ENCODE measurements at regions not wholly inside any gene's neighbourhood (a gene's known extent, or its start where the extent isn't known, plus 50 kb on each side); places are given as distances from the start of the nearest gene placed in this dataset.
A peak's percentile ranks its signal among the peaks of the same experiment; 100 is the strongest.

DNA sequence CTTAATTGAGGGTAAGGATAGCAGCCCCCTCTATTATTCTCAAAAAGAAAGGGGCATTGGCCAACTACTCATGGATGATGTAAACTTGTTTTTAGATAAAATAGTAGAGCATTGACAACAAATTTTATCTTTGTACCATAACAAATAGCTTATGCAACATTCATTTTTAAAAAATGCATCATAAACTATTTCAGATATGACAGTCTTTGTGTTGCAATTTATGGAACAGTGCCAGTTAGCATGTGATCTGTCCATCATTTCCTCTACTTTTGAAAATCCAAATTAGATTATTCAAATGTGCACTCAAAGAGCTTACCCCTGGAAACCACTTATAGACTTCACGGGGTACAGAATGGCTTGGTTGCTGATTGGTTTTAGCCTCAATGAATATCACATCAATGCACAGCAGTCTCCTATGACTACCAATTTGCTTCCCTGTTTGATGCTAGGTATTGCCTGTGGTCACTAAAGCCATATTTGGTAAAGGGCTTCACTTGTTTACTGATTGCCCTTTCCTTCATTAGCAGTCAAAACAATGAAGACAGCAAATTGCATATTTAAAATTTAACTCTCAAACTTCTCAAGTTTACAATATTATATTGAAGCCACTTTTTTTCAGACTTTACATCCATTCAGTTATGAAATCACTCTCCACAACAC is 274.9 kb upstream of the MGAT4C start:
- no peak for TF ChIP-seq TAF1 (IDR thresholded peaks at IDR 0.05; ENCODE audit: low read depth, low read length)
- TF ChIP-seq POU2F2 (IDR thresholded peaks at IDR 0.05; ENCODE audit: low read depth, low read length) = no peak
- no peak for TF ChIP-seq POLR2AphosphoS5 (IDR thresholded peaks at IDR 0.05; ENCODE audit: low read depth, low read length)
- TF ChIP-seq POLR2A (IDR thresholded peaks at IDR 0.05; ENCODE audit: low read depth, low read length) = no peak
- no peak for TF ChIP-seq PAX5 (IDR thresholded peaks at IDR 0.05; ENCODE audit: insufficient read depth, low read length, severe bottlenecking)
- TF ChIP-seq SPI1 (IDR thresholded peaks at IDR 0.05; ENCODE audit: low read depth, low read length) = no peak
- FAIRE-seq (no peak), DNase-seq (ENCODE audit: insufficient read length, low spot score) (no peak)

- no peak for DNase-seq (ENCODE audit: insufficient read length, low spot score)
- no peak for FAIRE-seq
- TF ChIP-seq TAF1 (IDR thresholded peaks at IDR 0.05; ENCODE audit: low read depth, low read length) (no peak), POLR2A (IDR thresholded peaks at IDR 0.05; ENCODE audit: low read depth, low read length) (no peak), PAX5 (IDR thresholded peaks at IDR 0.05; ENCODE audit: insufficient read depth, low read length, severe bottlenecking) (no peak), POU2F2 (IDR thresholded peaks at IDR 0.05; ENCODE audit: low read depth, low read length) (no peak)
These were observed 269.9 kb upstream of the MGAT4C start for GRCh38 chr12:86526060-86526595.

- DNase-seq (ENCODE audit: insufficient read length, low spot score) = no peak
- FAIRE-seq = no peak
- TF ChIP-seq POLR2AphosphoS5 (IDR thresholded peaks at IDR 0.05; ENCODE audit: low read depth, low read length) (no peak), PAX5 (IDR thresholded peaks at IDR 0.05; ENCODE audit: insufficient read depth, low read length, severe bottlenecking) (no peak), POLR2A (IDR thresholded peaks at IDR 0.05; ENCODE audit: low read depth, low read length) (no peak), SPI1 (IDR thresholded peaks at IDR 0.05; ENCODE audit: low read depth, low read length) (no peak), TAF1 (IDR thresholded peaks at IDR 0.05; ENCODE audit: low read depth, low read length) (no peak), POU2F2 (IDR thresholded peaks at IDR 0.05; ENCODE audit: low read depth, low read length) (no peak)
These were observed 267.7 kb upstream of the MGAT4C start for GRCh38 chr12:86523844-86524243.

GRCh38 chr12:86521870-86522269 is 265.7 kb upstream of the MGAT4C start:
- TF ChIP-seq SPI1 (IDR thresholded peaks at IDR 0.05; ENCODE audit: low read depth, low read length) (peak; percentile 87), POLR2AphosphoS5 (IDR thresholded peaks at IDR 0.05; ENCODE audit: low read depth, low read length) (no peak), POU2F2 (IDR thresholded peaks at IDR 0.05; ENCODE audit: low read depth, low read length) (no peak)
- FAIRE-seq (no peak), DNase-seq (ENCODE audit: insufficient read length, low spot score) (no peak)

GRCh38 chr12:86513226-86513625 is 257.0 kb upstream of the MGAT4C start:
- no peak for DNase-seq (ENCODE audit: insufficient read length, low spot score)
- TF ChIP-seq POU2F2 (IDR thresholded peaks at IDR 0.05; ENCODE audit: low read depth, low read length) (no peak), SPI1 (IDR thresholded peaks at IDR 0.05; ENCODE audit: low read depth, low read length) (no peak), TAF1 (IDR thresholded peaks at IDR 0.05; ENCODE audit: low read depth, low read length) (no peak), POLR2AphosphoS5 (IDR thresholded peaks at IDR 0.05; ENCODE audit: low read depth, low read length) (no peak), PAX5 (IDR thresholded peaks at IDR 0.05; ENCODE audit: insufficient read depth, low read length, severe bottlenecking) (no peak)
- FAIRE-seq = no peak

DNA sequence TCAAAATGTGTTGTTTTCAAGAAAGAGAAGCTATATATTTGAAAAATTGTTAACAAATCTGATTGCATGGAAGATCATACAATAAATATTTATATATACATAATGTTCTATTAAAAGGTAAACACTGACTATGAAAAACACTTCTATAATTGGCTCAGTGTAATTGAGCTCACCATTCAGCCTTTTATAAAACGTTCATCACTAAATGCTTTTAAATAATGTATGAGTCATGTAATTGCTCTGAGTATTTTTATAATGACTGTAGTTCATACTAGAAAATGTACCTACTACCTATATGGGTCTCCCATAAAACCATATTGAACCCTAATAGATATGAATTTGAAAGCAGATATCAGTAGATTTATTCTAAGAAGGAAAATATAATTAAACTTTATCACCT is 240.4 kb upstream of the MGAT4C start:
- FAIRE-seq (no peak), DNase-seq (ENCODE audit: insufficient read length, low spot score) (no peak)
- no peak for TF ChIP-seq POLR2A (IDR thresholded peaks at IDR 0.05; ENCODE audit: low read depth, low read length)
- no peak for TF ChIP-seq POU2F2 (IDR thresholded peaks at IDR 0.05; ENCODE audit: low read depth, low read length)
- TF ChIP-seq POLR2AphosphoS5 (IDR thresholded peaks at IDR 0.05; ENCODE audit: low read depth, low read length) = no peak
- TF ChIP-seq SPI1 (IDR thresholded peaks at IDR 0.05; ENCODE audit: low read depth, low read length) = no peak
- no peak for TF ChIP-seq PAX5 (IDR thresholded peaks at IDR 0.05; ENCODE audit: insufficient read depth, low read length, severe bottlenecking)

GRCh38 chr12:86484473-86484872 is 228.3 kb upstream of the MGAT4C start:
- FAIRE-seq = no peak
- TF ChIP-seq SPI1 (IDR thresholded peaks at IDR 0.05; ENCODE audit: low read depth, low read length) (no peak), POLR2A (IDR thresholded peaks at IDR 0.05; ENCODE audit: low read depth, low read length) (no peak), PAX5 (IDR thresholded peaks at IDR 0.05; ENCODE audit: insufficient read depth, low read length, severe bottlenecking) (no peak), TAF1 (IDR thresholded peaks at IDR 0.05; ENCODE audit: low read depth, low read length) (no peak), POLR2AphosphoS5 (IDR thresholded peaks at IDR 0.05; ENCODE audit: low read depth, low read length) (no peak), POU2F2 (IDR thresholded peaks at IDR 0.05; ENCODE audit: low read depth, low read length) (no peak)
- no peak for DNase-seq (ENCODE audit: insufficient read length, low spot score)

GRCh38 chr12:86473231-86473630 is 217.0 kb upstream of the MGAT4C start:
- FAIRE-seq (no peak), DNase-seq (ENCODE audit: insufficient read length, low spot score) (no peak)
- TF ChIP-seq TAF1 (IDR thresholded peaks at IDR 0.05; ENCODE audit: low read depth, low read length) = no peak
- no peak for TF ChIP-seq SPI1 (IDR thresholded peaks at IDR 0.05; ENCODE audit: low read depth, low read length)
- no peak for TF ChIP-seq PAX5 (IDR thresholded peaks at IDR 0.05; ENCODE audit: insufficient read depth, low read length, severe bottlenecking)
- no peak for TF ChIP-seq POLR2AphosphoS5 (IDR thresholded peaks at IDR 0.05; ENCODE audit: low read depth, low read length)
- no peak for TF ChIP-seq POU2F2 (IDR thresholded peaks at IDR 0.05; ENCODE audit: low read depth, low read length)
- no peak for TF ChIP-seq POLR2A (IDR thresholded peaks at IDR 0.05; ENCODE audit: low read depth, low read length)

GRCh38 chr12:86456776-86457175 is 200.6 kb upstream of the MGAT4C start:
- no peak for TF ChIP-seq POLR2AphosphoS5 (IDR thresholded peaks at IDR 0.05; ENCODE audit: low read depth, low read length)
- TF ChIP-seq TAF1 (IDR thresholded peaks at IDR 0.05; ENCODE audit: low read depth, low read length) = no peak
- no peak for TF ChIP-seq SPI1 (IDR thresholded peaks at IDR 0.05; ENCODE audit: low read depth, low read length)
- TF ChIP-seq POU2F2 (IDR thresholded peaks at IDR 0.05; ENCODE audit: low read depth, low read length) = no peak
- no peak for TF ChIP-seq POLR2A (IDR thresholded peaks at IDR 0.05; ENCODE audit: low read depth, low read length)
- no peak for TF ChIP-seq PAX5 (IDR thresholded peaks at IDR 0.05; ENCODE audit: insufficient read depth, low read length, severe bottlenecking)
- no peak for DNase-seq (ENCODE audit: insufficient read length, low spot score)
- FAIRE-seq = no peak

- TF ChIP-seq POLR2A (IDR thresholded peaks at IDR 0.05; ENCODE audit: low read depth, low read length) (no peak), SPI1 (IDR thresholded peaks at IDR 0.05; ENCODE audit: low read depth, low read length) (no peak)
- DNase-seq (ENCODE audit: insufficient read length, low spot score) = no peak
- no peak for FAIRE-seq
These were observed 200.1 kb upstream of the MGAT4C start for GRCh38 chr12:86456241-86456640.

All from GM12891 (cell line).